Fibroblast of mammary gland (primary cell): ENCODE measurements at regions not wholly inside any gene's neighbourhood (a gene's known extent, or its start where the extent isn't known, plus 50 kb on each side); places are given as distances from the start of the nearest gene placed in this dataset.
A peak's percentile ranks its signal among the peaks of the same experiment; 100 is the strongest.
"Not testable (repeated sequence)": the region's sequence is repeated elsewhere in the genome, so short reads cannot be mapped to it uniquely, and the experiment has no call there.

ENCODE experiments used
- DNase-seq: peaks from one replicate; pipeline ENCODE4 v3.0.0-alpha.2; 2010; ENCODE audit warnings: low read depth
- H3K4me3 ChIP-seq: 2 replicates; pipeline ENCODE4 v1.5.1; 2011; ENCODE audit warnings: low read depth, mild to moderate bottlenecking, low read length, moderate library complexity; ENCODE audit not compliant: control insufficient read depth
- CTCF ChIP-seq: conservative IDR thresholded peaks from 2 replicates; pipeline ENCODE4 v1.5.1; 2011; ENCODE audit warnings: low read depth, low read length, inconsistent platforms; ENCODE audit not compliant: control insufficient read depth, insufficient read depth

- DNase-seq, result no peak
- no peak overlapping the region for H3K4me3 ChIP-seq
- no peak for TF ChIP-seq CTCF
Observed at GRCh38 chr7:81445462-81445861, 324.4 kb downstream of the HGF start.

GRCh38 chr7:81441750-81442149 is 328.1 kb downstream of the HGF start:
- no peak for TF ChIP-seq CTCF
- H3K4me3 ChIP-seq, result no peak overlapping the region
- no peak for DNase-seq

DNA sequence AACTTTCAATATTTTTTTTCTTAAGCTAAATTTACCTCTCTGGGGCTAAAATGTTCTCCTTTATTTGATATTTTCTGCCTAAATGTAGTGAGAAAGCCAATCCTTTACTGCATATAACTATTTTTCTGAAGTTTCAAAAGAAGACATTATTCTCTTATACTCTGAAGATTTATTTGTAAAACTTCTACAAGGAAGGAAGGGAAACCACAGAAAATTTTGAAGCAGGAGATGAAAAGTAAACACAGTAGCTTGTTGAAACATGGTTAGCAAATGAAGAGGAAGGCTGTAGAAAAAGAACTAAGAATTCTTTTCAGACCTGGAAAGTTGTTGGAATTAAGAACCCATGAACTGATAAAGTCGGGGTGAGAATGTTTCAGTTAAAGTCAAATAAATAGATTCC is 330.3 kb downstream of the HGF start:
- TF ChIP-seq CTCF, result no peak
- no peak for DNase-seq

GRCh38 chr7:81437160-81437559 is 332.7 kb downstream of the HGF start:
- not testable (repeated sequence) for DNase-seq

More for the DNA sequence above, 330.3 kb downstream of the HGF start:
- H3K4me3 ChIP-seq, result no peak overlapping the region

GRCh38 chr7:81433692-81434331 is 336.0 kb downstream of the HGF start:
- no peak overlapping the region for H3K4me3 ChIP-seq
- DNase-seq, result no peak
- no peak for TF ChIP-seq CTCF

More at GRCh38 chr7:81437160-81437559, 332.7 kb downstream of the HGF start:
- not testable (repeated sequence) for H3K4me3 ChIP-seq

GRCh38 chr7:81433206-81433605 is 336.6 kb downstream of the HGF start:
- peak; percentile 53 for DNase-seq
- no peak overlapping the region for H3K4me3 ChIP-seq
- TF ChIP-seq CTCF, result no peak

DNA sequence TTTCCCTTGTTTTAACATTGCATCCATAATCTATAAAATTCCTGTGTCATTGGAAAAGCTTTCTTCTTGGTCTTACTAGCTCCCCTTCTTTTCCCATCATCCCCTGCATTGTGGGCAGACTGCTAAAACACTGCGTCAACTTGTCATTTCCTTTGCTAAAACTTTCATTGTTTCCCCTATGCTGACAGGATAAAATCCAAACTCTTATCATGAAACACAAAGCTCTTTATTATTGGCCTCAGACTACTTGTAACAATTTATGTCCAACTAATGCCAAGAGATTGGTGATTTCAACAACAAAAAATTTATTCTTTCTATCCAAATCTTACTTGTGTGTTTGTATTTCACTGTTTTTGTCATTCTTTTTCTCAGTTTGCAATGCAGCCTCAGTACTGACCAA is 339.1 kb downstream of the HGF start:
- no peak for TF ChIP-seq CTCF
- H3K4me3 ChIP-seq, result no peak overlapping the region
- DNase-seq, result no peak
